HEK293 (cell line): ENCODE measurements at regions not wholly inside any gene's neighbourhood (a gene's known extent, or its start where the extent isn't known, plus 50 kb on each side); places are given as distances from the start of the nearest gene placed in this dataset.

Experiments used
- CTCF ChIA-PET: fragments of 350-600 bp; formaldehyde crosslinking; extraction: SDS; loops from one replicate; lab custom pipeline; 2021; ENCODE audit warnings: antibody characterized with exemption; lab: Yijun Ruan, JAX
- POLR2A ChIA-PET: fragments of 300-600 bp; formaldehyde crosslinking; extraction: SDS; loops from one replicate; lab custom pipeline; 2020; ENCODE audit warnings: antibody characterized with exemption, inconsistent platforms; lab: Yijun Ruan, JAX
- H3K27ac ChIP-seq: fragments of 200-500 bp; sonication (Bioruptor generic); 2 replicates; pipeline ENCODE4 v1.5.1; 2014; ENCODE audit warnings: low read depth, low read length, control low read depth, inconsistent platforms; ENCODE audit errors: extremely low read depth
- H3K36me3 ChIP-seq, 2 experiments: fragments of 200-500 bp in 1 of 2; sonication (Bioruptor generic) in 1 of 2; 1 replicate in 1 of 2; 2 replicates in 1 of 2; pipeline ENCODE4 v1.5.1; 2014 to 2017; ENCODE audit warnings: inconsistent platforms in 2 of 2, low read length in 2 of 2; ENCODE audit not compliant: control insufficient read depth in 2 of 2, insufficient read depth in 1 of 2
- H3K4me1 ChIP-seq: fragments of 200-500 bp; sonication (Bioruptor generic); 2 replicates; pipeline ENCODE4 v1.5.1; 2014; ENCODE audit warnings: mild to moderate bottlenecking, low read length, inconsistent platforms; ENCODE audit not compliant: control insufficient read depth, insufficient read depth
- H3K4me3 ChIP-seq: 2 replicates; pipeline ENCODE4 v1.5.1; 2011; ENCODE audit warnings: low read depth, mild to moderate bottlenecking, control low read depth, low read length, moderate library complexity
- H3K9me3 ChIP-seq: fragments of 200-500 bp; sonication (Bioruptor generic); 2 replicates; pipeline ENCODE4 v1.5.1; 2014; ENCODE audit warnings: low read depth, low read length, inconsistent platforms; ENCODE audit not compliant: control insufficient read depth, insufficient read depth
- OVOL3 ChIP-seq: fragments of 450-650 bp; formaldehyde crosslinking; IDR thresholded peaks from 2 replicates; pipeline ENCODE4 v1.5.1; 2016; ENCODE audit warnings: missing biosample characterization, missing genetic modification characterization
- REPIN1 ChIP-seq: fragments of 450-650 bp; formaldehyde crosslinking; IDR thresholded peaks from 2 replicates; pipeline ENCODE4 v1.5.1; 2017; ENCODE audit warnings: missing biosample characterization, missing genetic modification characterization, low read depth
- TCF7L2 ChIP-seq: IDR thresholded peaks from 2 replicates; pipeline ENCODE4 v1.6.1; 2011; ENCODE audit warnings: low read depth, mild to moderate bottlenecking, inconsistent platforms, low read length, moderate library complexity, borderline replicate concordance
- YY1 ChIP-seq: fragments of 450-650 bp; formaldehyde crosslinking; IDR thresholded peaks from 2 replicates; pipeline ENCODE4 v1.5.1; 2018; ENCODE audit warnings: missing biosample characterization, missing genetic modification characterization
- ZBTB48 ChIP-seq: fragments of 450-650 bp; formaldehyde crosslinking; IDR thresholded peaks from 2 replicates; pipeline ENCODE4 v1.5.1; 2016; ENCODE audit warnings: missing biosample characterization, missing genetic modification characterization
- ZBTB8A ChIP-seq: fragments of 450-650 bp; formaldehyde crosslinking; IDR thresholded peaks from 2 replicates; pipeline ENCODE4 v1.5.1; 2016; ENCODE audit warnings: missing biosample characterization, missing genetic modification characterization
- ZFP41 ChIP-seq: fragments of 450-650 bp; formaldehyde crosslinking; IDR thresholded peaks from 2 replicates; pipeline ENCODE4 v1.5.1; 2016; ENCODE audit warnings: missing biosample characterization, missing genetic modification characterization, borderline replicate concordance
- ZNF121 ChIP-seq: fragments of 450-650 bp; formaldehyde crosslinking; IDR thresholded peaks from 2 replicates; pipeline ENCODE4 v1.5.1; 2016; ENCODE audit warnings: missing biosample characterization, missing genetic modification characterization
- ZNF140 ChIP-seq: fragments of 450-650 bp; formaldehyde crosslinking; IDR thresholded peaks from 2 replicates; pipeline ENCODE4 v1.5.1; 2016; ENCODE audit warnings: missing biosample characterization, missing genetic modification characterization
- ZNF311 ChIP-seq: fragments of 450-650 bp; formaldehyde crosslinking; IDR thresholded peaks from 2 replicates; pipeline ENCODE4 v1.5.1; 2017; ENCODE audit warnings: missing biosample characterization, missing genetic modification characterization, borderline replicate concordance
- ZNF354C ChIP-seq: fragments of 450-650 bp; formaldehyde crosslinking; IDR thresholded peaks from 2 replicates; pipeline ENCODE4 v1.5.1; 2016; ENCODE audit warnings: missing biosample characterization, missing genetic modification characterization, low read depth, borderline replicate concordance
- ZSCAN16 ChIP-seq: fragments of 450-650 bp; formaldehyde crosslinking; IDR thresholded peaks from 2 replicates; pipeline ENCODE4 v1.5.1; 2016; ENCODE audit warnings: missing biosample characterization, missing genetic modification characterization
- TF ChIP-seq, protein P1 (sequence below): fragments of 450-650 bp; formaldehyde crosslinking; IDR thresholded peaks from 2 replicates; pipeline ENCODE4 v1.5.1; 2016; ENCODE audit warnings: missing biosample characterization, missing genetic modification characterization, borderline replicate concordance
- TF ChIP-seq, protein P2 (sequence below): fragments of 450-650 bp; formaldehyde crosslinking; IDR thresholded peaks from 2 replicates; pipeline ENCODE4 v1.5.1; 2016; ENCODE audit warnings: missing biosample characterization, missing genetic modification characterization
- TF ChIP-seq, protein P3 (sequence below): fragments of 450-650 bp; formaldehyde crosslinking; IDR thresholded peaks from 2 replicates; pipeline ENCODE4 v1.5.1; 2017; ENCODE audit warnings: missing biosample characterization, mild to moderate bottlenecking, missing genetic modification characterization, moderate library complexity
- TF ChIP-seq, protein P4 (sequence below): fragments of 450-650 bp; formaldehyde crosslinking; IDR thresholded peaks from 2 replicates; pipeline ENCODE4 v1.5.1; 2016; ENCODE audit warnings: missing biosample characterization, missing genetic modification characterization
- TF ChIP-seq, protein P5 (sequence below): fragments of 450-650 bp; formaldehyde crosslinking; IDR thresholded peaks from 2 replicates; pipeline ENCODE4 v1.5.1; 2017; ENCODE audit warnings: missing biosample characterization, missing genetic modification characterization

DNA sequence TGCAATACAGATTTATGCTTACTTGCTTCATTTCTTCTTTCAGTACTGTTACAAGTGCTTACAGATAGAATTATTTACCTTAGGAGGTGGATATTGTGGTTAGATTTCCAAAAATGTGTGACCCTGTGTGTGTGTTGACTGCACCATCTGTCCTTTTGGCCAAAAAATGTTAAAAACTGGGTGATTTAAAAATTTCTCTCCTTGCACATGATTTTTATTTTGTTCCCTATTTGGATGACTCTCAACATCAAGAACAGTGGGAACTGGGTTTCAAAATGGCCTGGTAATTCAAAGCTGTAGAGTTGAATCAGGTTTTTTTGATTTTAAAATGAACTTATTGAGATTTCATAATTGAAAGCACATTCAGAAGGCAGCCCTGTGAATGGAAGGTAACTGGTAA is 1132.9 kb downstream of the RAPGEF2 start (continued):
- TF ChIP-seq, protein P1, sequence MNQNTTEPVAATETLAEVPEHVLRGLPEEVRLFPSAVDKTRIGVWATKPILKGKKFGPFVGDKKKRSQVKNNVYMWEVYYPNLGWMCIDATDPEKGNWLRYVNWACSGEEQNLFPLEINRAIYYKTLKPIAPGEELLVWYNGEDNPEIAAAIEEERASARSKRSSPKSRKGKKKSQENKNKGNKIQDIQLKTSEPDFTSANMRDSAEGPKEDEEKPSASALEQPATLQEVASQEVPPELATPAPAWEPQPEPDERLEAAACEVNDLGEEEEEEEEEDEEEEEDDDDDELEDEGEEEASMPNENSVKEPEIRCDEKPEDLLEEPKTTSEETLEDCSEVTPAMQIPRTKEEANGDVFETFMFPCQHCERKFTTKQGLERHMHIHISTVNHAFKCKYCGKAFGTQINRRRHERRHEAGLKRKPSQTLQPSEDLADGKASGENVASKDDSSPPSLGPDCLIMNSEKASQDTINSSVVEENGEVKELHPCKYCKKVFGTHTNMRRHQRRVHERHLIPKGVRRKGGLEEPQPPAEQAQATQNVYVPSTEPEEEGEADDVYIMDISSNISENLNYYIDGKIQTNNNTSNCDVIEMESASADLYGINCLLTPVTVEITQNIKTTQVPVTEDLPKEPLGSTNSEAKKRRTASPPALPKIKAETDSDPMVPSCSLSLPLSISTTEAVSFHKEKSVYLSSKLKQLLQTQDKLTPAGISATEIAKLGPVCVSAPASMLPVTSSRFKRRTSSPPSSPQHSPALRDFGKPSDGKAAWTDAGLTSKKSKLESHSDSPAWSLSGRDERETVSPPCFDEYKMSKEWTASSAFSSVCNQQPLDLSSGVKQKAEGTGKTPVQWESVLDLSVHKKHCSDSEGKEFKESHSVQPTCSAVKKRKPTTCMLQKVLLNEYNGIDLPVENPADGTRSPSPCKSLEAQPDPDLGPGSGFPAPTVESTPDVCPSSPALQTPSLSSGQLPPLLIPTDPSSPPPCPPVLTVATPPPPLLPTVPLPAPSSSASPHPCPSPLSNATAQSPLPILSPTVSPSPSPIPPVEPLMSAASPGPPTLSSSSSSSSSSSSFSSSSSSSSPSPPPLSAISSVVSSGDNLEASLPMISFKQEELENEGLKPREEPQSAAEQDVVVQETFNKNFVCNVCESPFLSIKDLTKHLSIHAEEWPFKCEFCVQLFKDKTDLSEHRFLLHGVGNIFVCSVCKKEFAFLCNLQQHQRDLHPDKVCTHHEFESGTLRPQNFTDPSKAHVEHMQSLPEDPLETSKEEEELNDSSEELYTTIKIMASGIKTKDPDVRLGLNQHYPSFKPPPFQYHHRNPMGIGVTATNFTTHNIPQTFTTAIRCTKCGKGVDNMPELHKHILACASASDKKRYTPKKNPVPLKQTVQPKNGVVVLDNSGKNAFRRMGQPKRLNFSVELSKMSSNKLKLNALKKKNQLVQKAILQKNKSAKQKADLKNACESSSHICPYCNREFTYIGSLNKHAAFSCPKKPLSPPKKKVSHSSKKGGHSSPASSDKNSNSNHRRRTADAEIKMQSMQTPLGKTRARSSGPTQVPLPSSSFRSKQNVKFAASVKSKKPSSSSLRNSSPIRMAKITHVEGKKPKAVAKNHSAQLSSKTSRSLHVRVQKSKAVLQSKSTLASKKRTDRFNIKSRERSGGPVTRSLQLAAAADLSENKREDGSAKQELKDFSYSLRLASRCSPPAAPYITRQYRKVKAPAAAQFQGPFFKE: no peak
- no peak for TF ChIP-seq ZNF311
- TF ChIP-seq, all 188 proteins: peak for 0

DNA sequence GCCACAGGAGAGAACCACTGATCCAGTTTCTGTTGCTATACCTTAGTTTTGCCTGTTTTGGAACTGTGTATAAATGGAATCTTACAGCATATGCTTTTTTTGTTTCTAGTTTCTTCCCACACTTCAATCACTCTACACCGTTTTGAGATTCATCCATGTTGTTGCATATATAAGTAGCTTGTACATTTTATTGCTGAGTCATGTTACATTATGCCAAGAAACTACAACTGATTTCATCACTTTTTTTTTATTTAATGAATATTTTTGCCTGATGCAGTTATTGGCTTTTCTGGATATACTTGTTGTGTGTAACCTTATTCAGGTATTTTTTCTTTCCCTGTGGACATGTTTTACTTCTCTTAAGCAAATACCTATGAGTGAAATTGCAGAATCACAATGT is 1135.9 kb downstream of the RAPGEF2 start:
- Histone ChIP-seq H3K36me3 (no peaks in the 10 kb centered on the region), H3K27ac (no peak overlapping the region), H3K4me3 (no peak overlapping the region), H3K9me3 (no peaks in the 10 kb centered on the region), H3K4me1 (no peaks in the 10 kb centered on the region)
- ChIA-PET CTCF (no interaction called here), POLR2A (no interaction called here)
- TF ChIP-seq, protein P2, sequence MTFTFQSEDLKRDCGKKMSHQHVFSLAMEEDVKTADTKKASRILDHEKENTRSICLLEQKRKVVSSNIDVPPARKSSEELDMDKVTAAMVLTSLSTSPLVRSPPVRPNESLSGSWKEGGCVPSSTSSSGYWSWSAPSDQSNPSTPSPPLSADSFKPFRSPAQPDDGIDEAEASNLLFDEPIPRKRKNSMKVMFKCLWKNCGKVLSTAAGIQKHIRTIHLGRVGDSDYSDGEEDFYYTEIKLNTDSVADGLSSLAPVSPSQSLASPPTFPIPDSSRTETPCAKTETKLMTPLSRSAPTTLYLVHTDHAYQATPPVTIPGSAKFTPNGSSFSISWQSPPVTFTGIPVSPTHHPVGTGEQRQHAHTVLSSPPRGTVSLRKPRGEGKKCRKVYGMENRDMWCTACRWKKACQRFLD (tag by site-specific recombination): no peak
- TF ChIP-seq ZNF121 (tag by site-specific recombination) (no peak), OVOL3 (tag by site-specific recombination) (no peak), TCF7L2 (no peak), REPIN1 (no peak), ZSCAN16 (tag by site-specific recombination) (no peak), ZFP41 (no peak), ZNF140 (tag by site-specific recombination) (no peak), ZBTB48 (tag by site-specific recombination) (no peak), ZBTB8A (tag by site-specific recombination) (no peak), ZNF354C (tag by site-specific recombination) (no peak), YY1 (no peak)
- TF ChIP-seq, protein P3, sequence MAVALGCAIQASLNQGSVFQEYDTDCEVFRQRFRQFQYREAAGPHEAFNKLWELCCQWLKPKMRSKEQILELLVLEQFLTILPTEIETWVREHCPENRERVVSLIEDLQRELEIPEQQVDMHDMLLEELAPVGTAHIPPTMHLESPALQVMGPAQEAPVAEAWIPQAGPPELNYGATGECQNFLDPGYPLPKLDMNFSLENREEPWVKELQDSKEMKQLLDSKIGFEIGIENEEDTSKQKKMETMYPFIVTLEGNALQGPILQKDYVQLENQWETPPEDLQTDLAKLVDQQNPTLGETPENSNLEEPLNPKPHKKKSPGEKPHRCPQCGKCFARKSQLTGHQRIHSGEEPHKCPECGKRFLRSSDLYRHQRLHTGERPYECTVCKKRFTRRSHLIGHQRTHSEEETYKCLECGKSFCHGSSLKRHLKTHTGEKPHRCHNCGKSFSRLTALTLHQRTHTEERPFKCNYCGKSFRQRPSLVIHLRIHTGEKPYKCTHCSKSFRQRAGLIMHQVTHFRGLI (tag by site-specific recombination): no peak
- TF ChIP-seq, protein P4, sequence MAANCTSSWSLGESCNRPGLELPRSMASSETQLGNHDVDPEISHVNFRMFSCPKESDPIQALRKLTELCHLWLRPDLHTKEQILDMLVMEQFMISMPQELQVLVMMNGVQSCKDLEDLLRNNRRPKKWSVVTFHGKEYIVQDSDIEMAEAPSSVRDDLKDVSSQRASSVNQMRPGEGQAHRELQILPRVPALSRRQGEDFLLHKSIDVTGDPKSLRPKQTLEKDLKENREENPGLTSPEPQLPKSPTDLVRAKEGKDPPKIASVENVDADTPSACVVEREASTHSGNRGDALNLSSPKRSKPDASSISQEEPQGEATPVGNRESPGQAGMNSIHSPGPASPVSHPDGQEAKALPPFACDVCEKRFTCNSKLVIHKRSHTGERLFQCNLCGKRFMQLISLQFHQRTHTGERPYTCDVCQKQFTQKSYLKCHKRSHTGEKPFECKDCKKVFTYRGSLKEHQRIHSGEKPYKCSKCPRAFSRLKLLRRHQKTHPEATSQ: no peak
- TF ChIP-seq, protein P5, sequence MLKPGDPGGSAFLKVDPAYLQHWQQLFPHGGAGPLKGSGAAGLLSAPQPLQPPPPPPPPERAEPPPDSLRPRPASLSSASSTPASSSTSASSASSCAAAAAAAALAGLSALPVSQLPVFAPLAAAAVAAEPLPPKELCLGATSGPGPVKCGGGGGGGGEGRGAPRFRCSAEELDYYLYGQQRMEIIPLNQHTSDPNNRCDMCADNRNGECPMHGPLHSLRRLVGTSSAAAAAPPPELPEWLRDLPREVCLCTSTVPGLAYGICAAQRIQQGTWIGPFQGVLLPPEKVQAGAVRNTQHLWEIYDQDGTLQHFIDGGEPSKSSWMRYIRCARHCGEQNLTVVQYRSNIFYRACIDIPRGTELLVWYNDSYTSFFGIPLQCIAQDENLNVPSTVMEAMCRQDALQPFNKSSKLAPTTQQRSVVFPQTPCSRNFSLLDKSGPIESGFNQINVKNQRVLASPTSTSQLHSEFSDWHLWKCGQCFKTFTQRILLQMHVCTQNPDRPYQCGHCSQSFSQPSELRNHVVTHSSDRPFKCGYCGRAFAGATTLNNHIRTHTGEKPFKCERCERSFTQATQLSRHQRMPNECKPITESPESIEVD (tag by site-specific recombination): no peak
